Osteocyte (in vitro differentiated cells): ENCODE measurements at regions not wholly inside any gene's neighbourhood (a gene's known extent, or its start where the extent isn't known, plus 50 kb on each side); places are given as distances from the start of the nearest gene placed in this dataset.
A peak's percentile ranks its signal among the peaks of the same experiment; 100 is the strongest.

Source experiments
- DNase-seq: peaks from one replicate; pipeline ENCODE4 v3.0.0; 2021; ENCODE audit warnings: mixed read lengths; ENCODE audit not compliant: unreplicated experiment; ENCODE audit errors: extremely low spot score
- H3K27ac Mint-ChIP-seq: one replicate; pipeline ENCODE4 v1.8.0; 2021; ENCODE audit warnings: mild to moderate bottlenecking, mixed read lengths; ENCODE audit not compliant: unreplicated experiment
- H3K27me3 Mint-ChIP-seq: one replicate; pipeline ENCODE4 v1.8.0; 2021; ENCODE audit warnings: mixed read lengths; ENCODE audit not compliant: unreplicated experiment
- H3K36me3 Mint-ChIP-seq: one replicate; pipeline ENCODE4 v1.8.0; 2021; ENCODE audit warnings: mixed read lengths; ENCODE audit not compliant: unreplicated experiment
- H3K4me1 Mint-ChIP-seq: one replicate; pipeline ENCODE4 v1.8.0; 2021; ENCODE audit warnings: mixed read lengths; ENCODE audit not compliant: unreplicated experiment
- H3K4me3 Mint-ChIP-seq: one replicate; pipeline ENCODE4 v1.8.0; 2021; ENCODE audit warnings: mild to moderate bottlenecking, moderate library complexity, mixed read lengths; ENCODE audit not compliant: unreplicated experiment
- H3K9me3 Mint-ChIP-seq: one replicate; pipeline ENCODE4 v1.8.0; 2021; ENCODE audit warnings: mixed read lengths; ENCODE audit not compliant: unreplicated experiment
- TF ChIP-seq, protein P1 (sequence below): fragments of 200-600 bp; sonication (generic); IDR thresholded peaks from 2 replicates; pipeline ENCODE4 v1.5.0; 2021; ENCODE audit warnings: antibody characterized with exemption, mild to moderate bottlenecking, moderate library complexity

DNA sequence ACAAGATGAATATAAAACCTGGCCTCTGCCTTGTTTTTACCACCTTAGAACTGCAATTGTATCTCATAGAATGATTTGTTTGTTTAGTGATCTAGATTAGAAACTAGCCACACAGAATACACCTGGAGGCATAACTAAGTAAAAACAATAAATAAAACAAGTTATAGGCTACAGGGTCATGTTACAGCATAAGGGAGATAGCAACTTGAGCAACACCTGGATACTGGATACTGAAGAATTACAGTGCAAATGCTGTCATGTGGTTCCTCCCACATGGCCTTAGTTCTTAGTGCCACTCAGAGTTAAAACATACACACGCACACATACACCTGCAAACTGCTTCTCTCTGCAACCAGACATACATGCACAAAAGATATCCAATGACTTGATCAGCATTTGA is 563.4 kb upstream of the DPPA4 start:
- TF ChIP-seq, protein P1, sequence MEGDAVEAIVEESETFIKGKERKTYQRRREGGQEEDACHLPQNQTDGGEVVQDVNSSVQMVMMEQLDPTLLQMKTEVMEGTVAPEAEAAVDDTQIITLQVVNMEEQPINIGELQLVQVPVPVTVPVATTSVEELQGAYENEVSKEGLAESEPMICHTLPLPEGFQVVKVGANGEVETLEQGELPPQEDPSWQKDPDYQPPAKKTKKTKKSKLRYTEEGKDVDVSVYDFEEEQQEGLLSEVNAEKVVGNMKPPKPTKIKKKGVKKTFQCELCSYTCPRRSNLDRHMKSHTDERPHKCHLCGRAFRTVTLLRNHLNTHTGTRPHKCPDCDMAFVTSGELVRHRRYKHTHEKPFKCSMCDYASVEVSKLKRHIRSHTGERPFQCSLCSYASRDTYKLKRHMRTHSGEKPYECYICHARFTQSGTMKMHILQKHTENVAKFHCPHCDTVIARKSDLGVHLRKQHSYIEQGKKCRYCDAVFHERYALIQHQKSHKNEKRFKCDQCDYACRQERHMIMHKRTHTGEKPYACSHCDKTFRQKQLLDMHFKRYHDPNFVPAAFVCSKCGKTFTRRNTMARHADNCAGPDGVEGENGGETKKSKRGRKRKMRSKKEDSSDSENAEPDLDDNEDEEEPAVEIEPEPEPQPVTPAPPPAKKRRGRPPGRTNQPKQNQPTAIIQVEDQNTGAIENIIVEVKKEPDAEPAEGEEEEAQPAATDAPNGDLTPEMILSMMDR: no peak
- H3K4me3 Mint-ChIP-seq: no peak overlapping the region
- no peaks in the 10 kb centered on the region for H3K36me3 Mint-ChIP-seq
- H3K9me3 Mint-ChIP-seq: peaks cover 4% of the 10 kb centered on the region
- no peak overlapping the region for H3K27ac Mint-ChIP-seq
- H3K4me1 Mint-ChIP-seq: peaks cover 2% of the 10 kb centered on the region
- DNase-seq: no peak
- H3K27me3 Mint-ChIP-seq: no peaks in the 10 kb centered on the region

- Mint-ChIP-seq H3K27ac (no peak overlapping the region), H3K9me3 (peaks cover 9% of the 10 kb centered on the region), H3K4me3 (no peak overlapping the region), H3K4me1 (no peaks in the 10 kb centered on the region), H3K36me3 (no peaks in the 10 kb centered on the region), H3K27me3 (no peaks in the 10 kb centered on the region)
- no peak for DNase-seq
- TF ChIP-seq, protein P1: no peak
Observed at GRCh38 chr3:109902549-109902948, 565.2 kb upstream of the DPPA4 start.

DNA sequence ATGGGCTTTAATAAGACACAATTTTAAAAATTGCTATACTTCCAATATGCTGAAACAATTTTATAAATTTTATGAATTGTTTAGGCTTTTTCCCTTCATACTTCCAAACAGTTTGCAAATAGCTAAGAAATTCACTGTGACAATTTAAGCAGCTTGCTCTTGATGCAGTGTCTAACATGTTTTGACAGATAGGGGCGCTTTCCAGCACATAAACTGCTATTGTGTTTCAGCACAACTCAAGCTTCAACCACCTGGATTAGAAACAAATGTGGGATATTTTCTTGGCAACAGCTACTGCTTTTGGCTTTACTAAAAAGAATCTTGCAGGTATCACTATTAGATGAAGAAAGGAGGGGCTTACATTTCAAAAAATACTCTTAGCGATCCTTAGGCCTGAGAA is 565.8 kb upstream of the DPPA4 start:
- TF ChIP-seq, protein P1: no peak
- Mint-ChIP-seq H3K9me3 (peaks cover 10% of the 10 kb centered on the region), H3K27ac (no peak overlapping the region)

GRCh38 chr3:109910772-109911171 is 573.4 kb upstream of the DPPA4 start:
- TF ChIP-seq, protein P1: no peak
- no peaks in the 10 kb centered on the region for H3K4me1 Mint-ChIP-seq
- H3K9me3 Mint-ChIP-seq: peaks cover 58% of the 10 kb centered on the region
- H3K27me3 Mint-ChIP-seq: no peaks in the 10 kb centered on the region
- no peak overlapping the region for H3K27ac Mint-ChIP-seq
- H3K4me3 Mint-ChIP-seq: no peak overlapping the region
- no peak for DNase-seq
- peaks cover 4% of the 10 kb centered on the region for H3K36me3 Mint-ChIP-seq

More for the DNA sequence above, 565.8 kb upstream of the DPPA4 start:
- no peak overlapping the region for H3K4me3 Mint-ChIP-seq
- H3K36me3 Mint-ChIP-seq: no peaks in the 10 kb centered on the region
- no peaks in the 10 kb centered on the region for H3K27me3 Mint-ChIP-seq
- no peak for DNase-seq
- no peaks in the 10 kb centered on the region for H3K4me1 Mint-ChIP-seq

GRCh38 chr3:109918740-109919139 is 581.4 kb upstream of the DPPA4 start:
- no peak for DNase-seq
- H3K27me3 Mint-ChIP-seq: no peaks in the 10 kb centered on the region
- peaks cover 51% of the 10 kb centered on the region for H3K4me1 Mint-ChIP-seq
- H3K27ac Mint-ChIP-seq: peak overlapping the region; percentile 66
- H3K36me3 Mint-ChIP-seq: peaks cover 4% of the 10 kb centered on the region
- H3K4me3 Mint-ChIP-seq: peak overlapping the region; percentile 11
- TF ChIP-seq, protein P1: no peak
- peaks cover 13% of the 10 kb centered on the region for H3K9me3 Mint-ChIP-seq
